ENCODE measurements at regions not wholly inside any gene's neighbourhood (a gene's known extent, or its start where the extent isn't known, plus 50 kb on each side); places are given as distances from the start of the nearest gene placed in this dataset.

DNA sequence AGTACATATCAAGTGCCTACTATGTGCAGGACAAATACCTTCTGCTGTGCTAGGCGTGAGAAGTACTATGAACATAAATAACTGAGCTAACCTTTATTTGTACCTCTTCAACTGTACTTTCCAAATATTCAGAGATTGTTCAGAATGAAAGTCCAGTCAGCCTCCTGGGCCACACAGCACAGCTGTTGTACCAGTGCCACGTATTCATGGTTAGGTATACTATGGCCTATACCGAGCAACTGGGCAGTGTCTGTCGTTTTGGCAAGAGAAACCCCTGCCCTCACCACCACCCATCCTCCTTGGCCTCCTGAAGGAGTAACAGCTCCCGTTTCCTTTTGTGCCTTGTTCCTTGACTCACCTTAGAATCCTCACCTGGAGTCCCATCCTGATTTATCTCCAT, 53.0 kb downstream of the RASSF10 start:
- intact Hi-C loops (cut with micrococcal nuclease) = no loop called here
- ATAC-seq (no peak), DNase-seq (no peak)

DNA sequence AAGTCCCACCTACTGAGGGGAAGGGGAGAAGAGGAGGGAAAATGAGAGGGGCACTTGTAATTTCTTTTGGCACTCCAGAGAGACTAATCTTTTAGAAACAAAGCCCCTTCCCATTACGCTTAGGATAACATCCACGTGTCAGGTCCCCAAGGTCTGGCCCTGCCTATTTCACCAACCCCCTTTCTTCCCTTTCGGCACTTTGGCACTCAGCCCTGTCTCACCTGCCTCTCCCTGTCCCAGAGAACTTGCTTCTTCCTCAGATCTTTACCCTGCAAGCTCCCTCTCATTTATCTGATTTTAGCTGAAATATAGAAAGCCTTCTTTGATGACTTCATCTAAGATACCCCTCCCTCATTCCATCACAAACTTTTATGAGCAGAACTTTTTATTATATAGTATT, 55.5 kb downstream of the RASSF10 start:
- no peak for DNase-seq
- intact Hi-C loops (cut with micrococcal nuclease) = no loop called here
- ATAC-seq = no peak

DNA sequence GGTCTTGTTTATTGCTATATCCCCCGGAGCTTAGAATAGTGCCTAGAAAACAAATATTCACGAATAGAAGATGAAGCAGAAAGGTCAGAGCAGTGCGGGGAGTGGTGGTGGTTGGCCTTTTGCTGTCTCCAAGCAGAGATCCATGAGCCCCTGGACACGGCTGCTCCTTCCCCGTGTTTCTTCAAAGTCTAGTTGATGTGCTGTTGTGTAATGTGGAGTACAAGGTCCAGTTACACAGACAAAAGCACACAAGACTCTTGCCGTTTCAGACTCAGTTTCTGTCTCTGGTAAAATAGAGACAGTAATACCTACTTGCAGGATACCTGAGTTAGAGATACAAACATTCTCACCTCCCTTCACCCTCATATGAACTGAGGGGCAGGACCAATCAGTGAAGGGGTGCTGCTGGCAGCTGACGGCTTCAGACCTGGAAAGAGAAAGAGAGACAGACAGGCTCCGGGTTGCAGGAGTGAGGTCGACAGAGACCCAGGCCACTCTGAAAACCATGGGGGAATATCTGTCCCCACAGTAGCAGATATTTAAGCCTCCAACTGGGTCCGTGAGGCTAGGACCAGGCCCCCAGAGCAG, 56.2 kb downstream of the RASSF10 start:
- ATAC-seq = no peak
- intact Hi-C loops (cut with micrococcal nuclease) = no loop called here
- DNase-seq = no peak

DNA sequence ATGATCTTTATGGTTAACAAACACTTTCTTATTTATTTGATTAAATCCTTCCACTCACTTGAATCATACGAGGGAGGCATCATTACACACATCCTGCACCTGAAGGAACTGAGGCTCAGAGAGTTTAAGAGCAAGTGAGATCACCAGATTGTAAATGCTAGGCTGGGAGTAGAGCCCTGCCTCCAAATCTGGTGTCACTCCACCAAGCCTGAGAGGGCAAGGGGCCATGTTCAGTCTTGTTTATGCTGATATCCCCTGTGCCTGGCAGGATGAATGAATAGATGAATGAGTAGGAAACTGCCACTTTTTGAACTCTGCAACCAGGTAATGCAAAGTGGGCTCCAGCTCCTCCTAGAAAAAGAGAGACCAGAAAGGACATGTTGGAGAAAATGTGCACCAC, 59.1 kb downstream of the RASSF10 start:
- no peak for DNase-seq

DNA sequence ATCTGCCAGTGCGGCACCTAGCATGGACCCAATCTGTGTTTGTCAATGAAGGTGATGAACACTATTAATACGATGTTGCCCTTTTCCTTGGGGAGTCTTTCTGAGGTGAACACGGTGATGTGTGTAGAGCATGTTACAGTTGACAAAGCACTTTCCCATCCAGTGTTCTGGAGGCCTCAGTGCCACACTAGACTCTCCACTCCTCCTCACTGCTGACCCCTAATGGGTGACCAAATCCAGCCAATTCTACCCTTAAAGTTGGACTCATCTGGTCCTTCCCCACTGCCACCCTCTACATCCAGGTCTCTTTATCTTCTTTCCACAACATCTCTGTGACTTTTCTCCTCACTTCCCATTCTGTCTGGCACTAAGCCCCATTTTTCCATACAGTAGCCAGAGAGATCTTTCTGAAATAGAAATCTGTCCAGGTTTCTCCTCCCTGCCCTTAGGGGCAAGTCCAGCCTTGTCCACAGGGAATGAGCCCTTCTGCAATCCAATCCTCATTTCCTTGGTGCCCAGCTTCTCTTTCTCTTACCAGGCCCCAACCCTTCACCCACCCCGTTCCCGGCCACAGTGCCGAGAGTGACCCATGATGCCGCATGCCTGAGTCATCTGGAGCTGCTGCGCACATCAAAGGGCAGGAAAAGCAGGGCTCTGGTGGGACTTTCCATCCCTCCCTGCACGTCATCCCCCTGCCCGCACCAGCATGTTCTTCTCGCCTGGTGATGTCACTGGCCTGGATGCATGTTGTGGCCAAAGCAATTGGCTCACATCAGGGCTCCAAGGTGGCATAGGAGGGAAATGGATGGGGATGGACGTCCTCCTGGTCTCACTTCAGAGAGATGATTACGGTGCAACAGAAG, 64.2 kb downstream of the RASSF10 start:
- no peak for DNase-seq
- ATAC-seq = no peak
- intact Hi-C loops (cut with micrococcal nuclease) = no loop called here

More for the DNA sequence above, 59.1 kb downstream of the RASSF10 start:
- intact Hi-C loops (cut with micrococcal nuclease) = no loop called here
- ATAC-seq = no peak

DNA sequence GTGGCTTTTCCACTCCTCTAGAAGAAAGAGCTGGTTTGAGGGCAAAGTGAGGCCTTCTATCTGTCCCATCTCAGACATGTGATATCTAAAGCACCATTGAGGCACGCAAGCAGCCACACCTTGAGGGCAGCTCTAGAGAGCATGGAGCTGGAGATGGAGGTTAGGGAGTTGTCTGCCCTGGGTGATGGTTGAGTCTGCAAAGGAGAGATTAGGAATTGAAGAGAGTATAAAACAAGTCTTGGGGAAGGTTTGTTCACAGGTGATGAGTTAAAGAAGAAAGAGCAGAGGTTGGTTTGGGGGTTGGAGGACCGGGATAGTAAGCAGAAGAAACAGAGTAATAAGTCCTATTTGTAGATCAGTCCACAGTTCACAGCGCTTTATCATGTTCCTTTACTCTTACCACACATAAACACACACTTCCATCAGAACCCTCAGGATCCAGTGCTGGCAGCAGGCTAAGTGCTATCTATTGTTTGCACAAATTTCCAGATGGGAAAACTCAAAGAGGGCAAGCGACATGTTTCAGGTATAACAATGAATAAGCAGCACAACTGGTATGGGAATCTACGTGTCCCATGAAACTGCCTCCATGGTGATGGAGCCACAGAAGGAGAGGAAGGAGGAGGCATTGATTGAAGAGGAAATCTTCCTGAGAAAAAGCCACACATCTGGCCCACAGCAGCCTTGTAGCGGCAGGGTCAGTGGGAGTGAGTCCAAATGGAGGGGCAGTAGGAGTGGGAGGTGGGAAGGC, 65.8 kb downstream of the RASSF10 start:
- intact Hi-C loops (cut with micrococcal nuclease) = no loop called here
- DNase-seq = no peak
- no peak for ATAC-seq

DNA sequence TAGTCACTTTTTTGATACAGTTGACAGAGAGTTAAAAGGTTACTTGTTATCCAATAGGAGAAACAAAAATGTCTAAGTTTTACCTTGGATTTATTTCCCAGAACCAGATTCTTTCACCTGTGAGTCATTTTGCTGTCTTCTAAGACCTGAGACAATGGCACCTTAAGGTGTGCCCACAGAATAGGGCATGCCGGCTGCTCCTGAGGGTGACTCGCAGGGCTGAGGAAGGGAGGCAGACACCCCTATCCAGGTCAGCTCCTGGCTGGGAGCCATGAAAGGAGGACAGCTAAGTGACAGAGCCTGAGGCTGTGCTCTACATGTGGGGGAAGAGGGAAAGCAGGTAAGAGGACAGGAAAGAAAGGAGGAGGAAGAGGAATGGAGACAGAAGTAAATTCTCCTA, 67.8 kb downstream of the RASSF10 start:
- DNase-seq (no peak), ATAC-seq (no peak)
- intact Hi-C loops (cut with micrococcal nuclease) = no loop called here

DNA sequence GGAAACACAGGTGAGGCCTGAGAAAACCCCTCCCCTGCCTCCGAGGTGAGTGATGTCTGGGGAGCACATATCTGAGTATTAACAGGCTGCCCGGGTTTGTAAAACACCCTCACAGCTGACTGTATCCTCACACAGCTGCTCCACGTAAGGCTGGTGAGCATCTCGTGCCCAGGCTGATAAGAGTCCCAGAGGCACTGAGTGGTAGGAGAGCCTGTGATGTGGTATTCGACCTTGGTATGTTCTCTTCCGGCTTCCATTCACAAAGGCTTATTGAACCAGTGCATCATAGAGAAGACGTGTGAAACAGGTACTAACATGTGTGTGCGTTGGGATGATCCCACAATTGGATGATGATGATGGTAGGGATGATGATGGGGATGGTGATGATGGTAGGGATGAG, 71.7 kb downstream of the RASSF10 start:
- intact Hi-C loops (cut with micrococcal nuclease) = no loop called here
- no peak for DNase-seq
- ATAC-seq = no peak

DNA sequence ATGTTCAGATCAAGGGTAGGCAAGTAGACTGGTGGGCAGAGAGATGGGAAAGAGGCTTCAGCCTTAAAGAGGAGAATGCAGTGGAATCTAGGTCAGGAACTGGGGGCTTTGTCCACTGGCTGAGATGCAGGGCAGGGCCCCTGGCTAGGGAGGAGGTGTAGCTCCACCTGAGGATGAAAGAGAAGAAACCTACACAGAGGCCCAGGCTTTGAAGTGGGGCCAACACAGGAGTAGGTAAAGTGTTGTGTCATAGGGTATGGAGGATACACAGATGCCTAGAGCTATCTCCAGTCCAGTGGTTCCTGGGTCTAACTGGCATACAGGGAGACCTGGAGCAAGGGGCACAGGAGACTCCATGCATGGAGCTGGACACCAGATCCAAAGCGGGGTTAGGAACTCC, 73.5 kb downstream of the RASSF10 start:
- DNase-seq = no peak
- intact Hi-C loops (cut with micrococcal nuclease) = no loop called here
- ATAC-seq = no peak

DNA sequence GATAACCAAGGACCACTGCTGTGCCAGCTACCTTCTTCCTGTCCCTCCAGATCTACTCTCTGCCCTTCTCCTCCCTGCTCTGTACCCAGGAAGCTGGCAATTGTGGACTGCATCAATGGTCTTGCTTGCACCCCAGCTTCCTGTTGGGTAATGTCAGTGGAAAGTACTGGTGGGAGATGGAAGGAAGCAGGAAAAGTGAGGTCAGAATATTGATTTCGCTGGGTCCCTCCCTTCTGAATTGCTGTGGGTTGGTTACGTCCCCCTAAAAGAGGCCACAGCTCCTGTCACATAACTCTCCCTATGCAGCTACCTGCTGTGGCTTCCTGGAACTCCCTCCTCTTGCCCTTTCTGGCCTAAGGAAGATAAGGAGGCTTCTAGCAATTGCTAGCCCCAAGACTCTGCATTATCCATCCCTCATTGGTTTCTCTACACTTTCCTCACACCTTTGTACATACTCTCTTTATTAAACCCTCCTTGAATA, 81.2 kb downstream of the RASSF10 start:
- no peak for DNase-seq
- ATAC-seq = no peak
- intact Hi-C loops (cut with micrococcal nuclease) = no loop called here

DNA sequence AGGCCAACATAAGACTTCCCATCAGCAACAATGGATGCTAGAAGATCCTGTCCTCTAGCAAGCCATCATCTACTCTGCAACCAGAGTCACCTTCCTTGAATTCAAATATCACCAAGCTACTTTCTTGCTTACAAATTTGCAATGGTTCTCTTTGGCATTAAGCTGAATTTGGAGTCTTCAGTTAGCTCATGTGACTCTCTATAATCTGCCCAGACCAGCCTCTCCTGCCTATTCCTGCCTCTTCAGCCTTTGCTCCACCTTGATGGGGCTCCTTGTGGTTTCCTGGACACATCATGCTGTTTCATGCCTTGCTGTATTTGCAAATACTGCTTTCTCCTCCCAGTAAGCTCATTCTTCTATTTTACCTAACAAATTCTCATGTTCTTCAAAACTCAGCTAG, 82.3 kb downstream of the RASSF10 start:
- ATAC-seq (no peak), DNase-seq (no peak)
- intact Hi-C loops (cut with micrococcal nuclease) = no loop called here

DNA sequence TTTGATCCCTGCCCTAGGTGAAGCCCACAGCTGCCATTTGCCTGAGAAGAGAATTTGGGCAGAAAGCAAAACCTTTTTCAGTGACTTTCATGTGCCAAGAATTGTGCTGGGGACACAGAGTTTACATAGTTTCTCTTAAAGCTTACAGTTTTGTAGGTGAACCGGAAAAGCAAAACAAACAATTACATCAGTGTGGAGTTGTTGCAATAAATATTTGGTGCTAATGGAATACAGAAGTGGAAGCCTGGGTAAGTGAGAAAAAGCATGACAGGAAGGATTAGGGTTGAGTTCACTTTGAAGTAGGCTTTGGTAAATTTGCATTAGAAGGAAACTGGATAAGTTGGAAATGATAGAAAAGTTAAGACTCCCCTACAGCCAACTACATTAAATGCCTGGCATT, 82.7 kb downstream of the RASSF10 start:
- DNase-seq (no peak), ATAC-seq (no peak)
- intact Hi-C loops (cut with micrococcal nuclease) = no loop called here

DNA sequence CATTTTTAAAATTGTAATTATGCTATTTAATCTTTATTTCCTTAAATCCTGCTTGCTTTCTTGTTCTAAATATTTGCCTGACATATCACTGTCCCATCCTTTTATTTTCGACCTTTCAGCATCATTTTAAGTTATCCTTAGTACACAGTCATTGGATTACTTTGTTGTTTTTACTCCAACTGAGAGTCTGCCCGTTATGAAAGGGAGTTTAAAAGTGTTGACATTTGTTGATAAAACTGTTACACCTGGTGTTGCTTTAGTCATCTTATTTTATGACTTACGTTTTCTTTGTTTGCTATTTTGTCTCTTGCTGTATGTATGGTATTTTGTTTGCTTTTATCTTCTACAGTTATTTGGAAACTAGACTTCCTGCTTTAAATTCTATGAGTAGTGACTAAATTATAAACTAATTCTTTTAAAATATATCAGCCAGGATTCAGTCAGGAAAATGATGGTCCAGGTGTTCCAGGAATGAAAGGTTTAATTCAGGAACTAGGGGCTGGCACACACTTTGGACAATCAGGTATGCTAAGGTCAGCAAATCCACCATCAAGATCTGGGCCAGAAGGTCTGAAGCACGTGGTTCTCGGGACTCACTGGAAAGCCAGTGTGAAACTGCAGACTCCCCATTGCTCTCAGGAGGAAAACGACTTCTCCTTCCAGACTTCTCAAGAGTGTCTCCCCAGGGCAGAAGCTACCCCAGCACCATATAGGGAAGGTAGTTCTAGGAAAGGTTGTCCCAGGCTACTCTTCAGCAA, 86.0 kb downstream of the RASSF10 start:
- intact Hi-C loops (cut with micrococcal nuclease) = no loop called here
- DNase-seq (no peak), ATAC-seq (no peak)

DNA sequence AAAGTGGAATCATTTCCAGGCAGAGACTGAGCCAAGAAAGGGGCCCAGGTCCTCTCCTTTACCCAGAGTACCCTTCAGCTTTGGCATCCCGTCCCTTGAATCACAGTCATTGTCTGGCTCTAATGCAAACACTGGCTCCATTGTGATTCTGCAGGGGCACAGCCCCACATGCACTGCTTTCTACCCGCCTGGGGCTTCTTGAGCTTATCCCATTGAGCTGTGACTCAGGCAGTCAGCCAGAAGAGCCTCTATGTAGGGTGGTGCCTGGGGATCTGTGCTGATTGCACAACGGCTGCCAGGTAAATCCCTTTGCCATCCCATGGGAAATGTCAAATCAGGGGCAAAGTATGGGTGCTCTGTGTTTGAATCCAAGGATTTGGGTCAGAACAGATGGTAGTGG, 88.9 kb downstream of the RASSF10 start:
- ATAC-seq (no peak), DNase-seq (no peak)
- intact Hi-C loops (cut with micrococcal nuclease) = no loop called here

DNA sequence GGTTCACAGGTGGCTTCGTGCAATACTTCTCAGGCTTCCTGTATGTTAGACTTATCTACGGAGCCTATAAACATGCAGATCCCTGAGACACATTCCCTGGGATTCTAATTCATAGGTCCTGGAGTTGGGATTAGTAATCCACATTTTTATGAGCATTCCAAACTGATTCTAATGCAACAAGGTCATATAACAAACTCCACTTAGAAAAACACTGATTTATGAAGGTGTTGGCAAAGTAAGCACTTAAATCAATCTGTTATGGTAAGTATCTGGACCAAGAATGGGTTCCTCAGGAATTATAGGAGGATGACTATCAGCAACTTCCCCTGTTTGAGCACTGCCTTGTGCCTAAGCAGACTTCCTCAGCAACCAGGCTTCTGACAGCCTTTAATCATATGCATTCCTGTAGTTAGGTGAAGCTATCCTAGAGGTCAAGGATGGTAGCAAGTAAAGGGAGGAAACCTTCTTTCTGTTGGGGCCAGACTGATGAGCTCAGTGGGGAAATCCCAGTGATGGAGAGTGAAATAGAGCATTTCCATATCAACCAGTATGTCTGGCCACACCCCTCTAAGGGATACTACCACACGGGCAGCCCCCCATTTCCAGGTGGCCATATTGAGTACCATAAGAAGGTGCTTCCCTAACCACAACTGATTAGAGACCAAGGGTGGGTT, 89.6 kb downstream of the RASSF10 start:
- ATAC-seq = no peak
- intact Hi-C loops (cut with micrococcal nuclease) = no loop called here
- DNase-seq = no peak

DNA sequence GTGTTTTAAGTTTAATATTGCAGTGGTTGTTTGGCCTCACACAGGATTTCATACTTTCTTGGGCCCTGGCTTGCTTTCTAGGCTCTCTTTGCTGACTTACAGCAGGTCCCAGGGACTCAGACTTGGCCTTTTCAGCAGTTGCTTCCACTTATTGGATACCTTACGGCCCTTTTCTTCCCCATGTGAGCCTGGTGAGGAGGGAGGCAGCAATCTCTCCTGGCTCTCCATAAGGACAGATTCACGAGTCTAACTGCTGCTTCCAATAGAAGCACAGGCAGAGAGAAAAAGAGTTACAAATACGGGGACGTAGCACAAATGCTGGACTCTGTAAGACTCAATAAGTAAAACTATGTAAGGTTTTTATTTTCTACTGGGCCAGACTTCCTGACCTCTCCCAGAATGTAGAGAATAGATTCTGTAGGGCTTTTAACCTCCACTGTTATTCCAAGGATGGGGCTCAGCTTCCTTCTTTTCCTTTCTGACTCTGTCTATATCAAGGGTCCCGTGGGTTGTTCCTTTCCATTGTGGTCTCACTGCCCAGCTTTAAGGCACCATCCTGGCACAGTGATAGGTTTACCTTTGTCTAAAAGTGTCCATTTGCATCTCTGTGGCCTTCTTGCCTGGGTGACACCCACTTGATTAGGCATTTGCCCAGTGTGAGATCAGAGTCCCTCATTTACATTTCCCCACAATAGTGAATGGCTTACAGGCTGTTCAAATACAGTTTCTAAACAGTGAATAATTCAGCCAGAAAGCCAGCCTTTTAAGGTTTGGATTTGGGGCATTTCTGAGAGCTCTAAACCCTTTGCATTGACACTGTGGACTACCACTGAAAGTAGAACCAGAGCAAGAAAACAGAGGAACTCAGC, 92.8 kb downstream of the RASSF10 start:
- intact Hi-C loops (cut with micrococcal nuclease) = no loop called here
- ATAC-seq (no peak), DNase-seq (no peak)

DNA sequence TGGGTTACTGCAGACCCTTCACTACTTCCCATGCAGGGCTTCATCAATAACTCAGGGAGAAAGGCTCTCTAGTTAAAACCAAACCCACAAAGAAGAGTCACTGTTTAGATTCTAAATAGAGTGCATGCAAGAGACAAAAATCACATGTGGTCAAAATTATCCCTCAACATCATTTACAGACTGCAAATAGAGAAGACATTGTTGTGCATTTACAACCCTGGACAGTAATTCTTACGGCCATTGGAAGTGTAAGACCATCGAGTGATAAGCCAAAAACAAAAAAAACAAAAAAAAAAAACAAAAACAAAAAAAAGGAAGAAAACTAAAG, 93.4 kb downstream of the RASSF10 start:
- no peak for DNase-seq
- no peak for ATAC-seq
- intact Hi-C loops (cut with micrococcal nuclease) = no loop called here

DNA sequence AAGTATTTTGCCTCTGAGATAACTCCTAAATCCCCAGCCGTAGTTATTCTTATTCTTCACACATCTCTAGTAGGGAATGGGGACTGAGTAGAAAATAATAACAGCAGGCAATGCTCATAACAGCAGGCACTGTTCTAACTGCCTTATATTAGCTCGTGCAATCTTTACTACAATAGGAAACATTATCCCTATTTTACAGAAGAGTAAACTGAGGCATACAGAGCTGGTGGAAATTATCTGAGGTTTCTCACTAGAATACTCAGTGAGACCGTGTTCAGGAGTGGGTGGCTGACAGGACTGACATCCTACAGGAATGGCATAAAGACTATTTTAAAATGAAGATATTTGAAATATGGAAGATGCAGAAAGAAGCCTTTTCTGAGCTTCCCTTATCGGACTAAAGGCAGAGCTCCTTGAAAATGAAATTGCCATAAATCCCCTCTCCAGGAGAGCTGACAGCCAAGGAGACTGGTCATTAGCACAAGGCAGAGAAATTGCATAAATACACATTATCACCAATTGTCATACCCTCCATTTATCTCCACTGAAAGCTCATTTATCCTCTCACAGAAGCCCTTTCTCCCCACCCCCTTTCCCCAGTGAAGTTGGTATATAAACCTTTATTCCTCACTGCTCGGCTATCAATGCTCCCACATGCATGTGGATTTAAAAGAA, 93.9 kb downstream of the RASSF10 start:
- ATAC-seq = no peak
- DNase-seq = no peak
- intact Hi-C loops (cut with micrococcal nuclease) = no loop called here

All from left ventricle myocardium superior (tissue), 1 donor.